HG02642 (cell line): ENCODE measurements at regions not wholly inside any gene's neighbourhood (a gene's known extent, or its start where the extent isn't known, plus 50 kb on each side); places are given as distances from the start of the nearest gene placed in this dataset.

Experiments used
- ATAC-seq: cut with Tn5 transposase; IDR thresholded peaks from one replicate; pipeline ENCODE4 v1.9.1; 2021; ENCODE audit warnings: mild to moderate bottlenecking; ENCODE audit not compliant: unreplicated experiment, poor library complexity

DNA sequence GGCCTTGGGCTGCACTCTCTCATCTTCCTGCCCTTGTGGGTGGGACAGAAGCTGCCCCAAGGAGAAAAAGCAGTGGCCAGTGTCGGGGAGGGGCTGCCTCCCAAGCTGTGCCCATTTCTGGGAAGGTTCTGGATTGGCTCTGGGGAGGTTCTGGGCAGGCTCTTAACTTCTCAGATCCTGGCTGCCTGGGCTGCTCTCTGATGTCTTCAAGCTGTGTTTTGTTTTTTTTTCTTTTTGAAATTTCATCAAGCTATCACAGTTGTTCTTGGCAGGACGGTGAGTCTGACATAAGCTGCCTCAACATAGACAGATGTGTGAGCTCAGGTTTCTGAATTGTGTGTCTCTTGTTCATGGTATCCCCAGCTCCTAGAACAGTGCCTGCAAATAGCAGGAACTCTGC lies 1032.0 kb downstream of the BRD1 start:
- no peak for ATAC-seq

DNA sequence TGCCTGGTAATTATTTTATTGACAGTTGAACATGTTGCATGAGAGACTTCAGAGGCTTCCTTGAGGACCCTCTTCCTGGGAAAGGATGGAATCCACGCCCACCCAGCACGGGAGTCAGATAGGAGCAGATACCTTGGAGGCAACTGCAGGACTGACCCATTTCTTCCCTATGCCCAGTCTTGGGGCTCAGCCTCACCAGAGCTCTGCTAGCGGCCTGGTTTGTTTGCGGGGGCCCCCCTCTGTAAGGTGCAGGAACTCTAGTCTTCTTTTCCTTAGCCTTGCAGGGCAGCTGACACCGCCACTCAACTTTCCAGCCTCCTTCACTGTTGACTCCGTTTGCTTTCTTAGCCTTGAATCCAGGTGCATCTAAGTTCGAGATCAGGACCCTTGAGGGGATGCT lies 1032.8 kb downstream of the BRD1 start:
- ATAC-seq: no peak

DNA sequence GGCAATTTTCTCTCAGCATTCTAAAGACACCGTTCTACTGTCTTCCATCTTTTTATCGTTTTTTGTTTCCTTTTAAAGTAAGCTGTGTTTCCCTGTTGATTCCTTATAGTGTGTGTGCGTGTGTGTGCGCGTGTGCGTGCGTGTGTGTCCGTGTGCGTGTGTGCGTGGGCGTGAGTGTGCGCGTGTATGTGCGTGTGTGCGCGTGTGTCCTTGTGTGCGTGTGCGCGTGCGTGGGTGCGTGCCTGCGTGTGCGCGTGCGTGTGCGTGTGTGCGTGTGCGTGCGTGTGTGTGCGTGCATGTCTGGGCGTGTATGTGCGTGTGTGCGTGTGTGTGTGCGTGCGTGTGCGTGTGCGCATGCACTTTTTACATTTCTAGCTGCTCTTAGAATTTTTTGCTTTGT lies 1033.7 kb downstream of the BRD1 start:
- no peak for ATAC-seq

DNA sequence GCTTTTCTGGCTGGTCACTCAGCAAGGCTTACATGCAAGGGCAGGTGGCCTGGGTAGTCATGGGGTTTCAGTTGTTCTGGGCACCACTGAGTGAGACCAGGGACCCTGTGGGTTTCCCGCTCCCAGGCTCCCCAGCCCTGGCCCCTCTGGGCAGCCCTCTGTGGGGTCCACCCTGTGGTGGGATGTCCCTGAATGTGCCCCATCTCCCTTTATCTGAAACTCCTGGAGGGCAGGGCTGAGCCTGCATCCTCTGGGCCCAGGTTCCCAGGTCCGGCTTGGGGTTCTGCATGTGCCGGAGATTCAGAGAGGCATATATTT lies 1041.0 kb downstream of the BRD1 start:
- ATAC-seq: no peak

DNA sequence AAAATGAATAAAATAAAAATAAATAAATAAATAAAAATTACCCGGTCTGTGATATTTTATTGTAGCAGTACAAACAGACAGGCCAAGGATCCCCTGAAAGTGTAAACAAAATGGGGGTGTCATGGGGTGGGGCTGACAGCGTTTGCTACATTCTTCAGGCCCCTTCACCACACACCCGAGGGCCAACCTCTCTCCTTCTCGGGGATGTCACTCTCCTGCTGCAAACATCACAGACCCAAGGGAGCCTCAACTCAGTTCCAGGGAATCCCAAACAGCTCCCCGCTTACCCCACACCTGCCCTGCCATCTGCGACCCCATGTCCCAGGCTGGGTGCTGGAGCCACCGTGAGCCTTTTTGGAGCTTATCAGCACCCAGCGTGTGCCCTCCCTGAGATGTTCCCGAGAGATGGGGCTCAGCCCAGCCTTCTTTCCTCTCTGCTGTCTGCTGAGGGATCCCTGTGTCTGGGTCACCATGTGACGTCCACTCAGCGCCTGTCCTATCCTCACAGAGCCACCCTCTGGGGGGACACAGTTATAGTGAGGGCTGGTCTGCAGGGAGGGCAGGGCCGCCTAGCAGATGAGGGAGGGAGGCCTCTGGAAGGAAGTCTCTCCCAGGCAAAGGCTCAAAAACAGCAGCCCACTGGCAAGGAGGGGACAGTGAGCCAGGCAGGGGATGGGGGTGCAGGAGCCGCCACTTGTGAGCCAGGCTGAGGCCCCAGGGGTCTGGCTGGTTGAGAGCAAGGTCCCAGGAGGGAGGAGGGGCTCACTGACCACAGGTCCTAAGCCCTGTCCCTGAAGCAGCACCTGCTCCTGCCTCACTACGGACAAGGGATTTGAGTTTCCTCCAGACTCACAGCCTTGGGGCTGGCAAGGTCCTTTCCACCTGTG lies 1041.6 kb downstream of the BRD1 start:
- ATAC-seq: no peak

DNA sequence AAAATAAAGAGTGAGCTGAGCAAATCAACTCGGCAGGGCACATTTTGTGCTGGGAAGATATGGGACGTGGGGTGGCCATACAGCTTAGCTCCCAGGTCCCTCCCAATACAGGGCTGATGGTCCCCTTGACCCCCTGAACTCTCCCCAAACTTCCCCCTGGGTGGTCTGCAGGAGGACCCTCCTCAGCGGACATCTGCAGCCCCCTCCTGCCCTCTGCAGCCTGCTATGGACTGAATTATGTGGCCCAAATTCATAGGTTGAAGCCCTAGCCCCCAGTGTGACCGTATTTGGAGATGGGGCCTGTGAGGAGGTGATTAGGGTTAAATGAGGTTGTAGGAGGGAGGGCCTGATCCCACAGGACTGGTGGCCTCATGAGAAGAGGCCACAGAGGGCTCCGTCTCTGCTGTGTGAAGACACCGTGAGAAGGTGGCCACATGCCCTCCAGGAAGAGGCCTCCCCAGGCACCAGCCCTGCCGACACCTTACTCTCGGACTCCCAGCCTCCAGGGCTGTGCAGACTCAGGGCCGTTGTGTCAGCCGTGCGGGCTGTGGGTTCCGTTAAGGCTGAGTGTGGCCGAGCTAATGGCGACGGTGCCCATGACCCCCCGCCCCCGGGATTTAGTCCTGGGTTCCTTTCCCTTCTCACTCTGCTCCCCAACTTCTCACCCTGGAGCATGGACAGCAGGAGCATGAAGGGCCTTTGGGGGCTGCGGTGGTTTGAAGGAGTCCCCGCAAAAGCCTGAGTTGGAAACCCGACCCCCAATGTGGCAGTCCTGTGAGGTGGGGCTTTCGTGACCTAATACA lies 1042.8 kb downstream of the BRD1 start:
- ATAC-seq: no peak

DNA sequence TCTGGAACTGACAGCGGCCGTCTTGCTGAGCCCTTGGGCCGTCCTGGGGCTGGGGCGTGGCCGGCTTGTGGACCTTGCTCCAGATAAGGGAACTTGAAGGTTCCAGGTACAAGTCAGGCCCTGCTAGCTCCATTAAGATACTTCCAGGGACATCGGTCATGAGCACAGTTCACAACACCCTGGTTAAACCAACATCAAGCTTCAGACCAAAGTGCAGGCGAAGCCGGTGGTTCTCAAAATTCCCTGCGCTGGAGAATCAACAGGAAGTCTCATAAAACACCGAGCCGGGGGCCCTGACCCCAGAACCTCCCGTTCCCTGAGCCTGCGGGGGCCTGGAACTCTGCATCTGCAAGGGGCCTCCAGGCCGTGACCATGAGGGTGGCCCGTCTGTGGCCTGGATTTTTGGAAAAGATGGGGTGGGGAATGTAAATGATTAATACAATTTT lies 1043.8 kb downstream of the BRD1 start:
- no peak for ATAC-seq

DNA sequence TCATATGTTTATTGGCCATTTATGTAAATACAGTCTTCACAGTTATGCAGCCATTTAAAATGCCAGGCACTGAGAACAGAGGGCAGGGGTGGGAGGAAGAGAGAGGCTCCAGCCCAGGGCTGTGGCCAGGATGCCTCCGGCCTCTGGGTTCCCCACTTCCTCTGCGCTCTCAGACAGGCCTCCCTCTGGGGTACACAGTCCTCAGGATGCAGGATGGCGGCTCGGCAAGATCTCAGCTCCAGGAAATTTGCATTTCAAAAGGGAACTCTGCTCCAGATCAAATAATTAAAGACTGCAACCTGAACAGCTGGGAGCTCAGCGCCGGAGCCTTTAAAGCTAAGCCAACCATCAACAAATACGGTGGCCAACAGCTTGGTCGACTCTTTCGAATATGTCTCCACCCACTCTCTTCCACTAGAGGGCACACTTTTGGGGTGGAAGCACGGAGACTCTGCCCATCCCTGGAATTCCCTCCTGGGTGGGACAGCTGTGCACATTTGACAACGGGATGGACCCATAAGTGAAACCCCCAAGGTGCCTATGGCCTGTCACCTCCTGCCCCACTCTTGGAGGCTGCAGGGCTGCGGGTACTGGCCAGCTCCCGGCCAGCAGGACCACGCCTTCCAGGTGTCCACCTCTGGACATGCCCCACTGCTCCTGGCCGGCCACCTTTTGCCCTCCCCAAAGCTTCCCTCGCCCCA lies 1044.7 kb downstream of the BRD1 start:
- ATAC-seq: no peak

DNA sequence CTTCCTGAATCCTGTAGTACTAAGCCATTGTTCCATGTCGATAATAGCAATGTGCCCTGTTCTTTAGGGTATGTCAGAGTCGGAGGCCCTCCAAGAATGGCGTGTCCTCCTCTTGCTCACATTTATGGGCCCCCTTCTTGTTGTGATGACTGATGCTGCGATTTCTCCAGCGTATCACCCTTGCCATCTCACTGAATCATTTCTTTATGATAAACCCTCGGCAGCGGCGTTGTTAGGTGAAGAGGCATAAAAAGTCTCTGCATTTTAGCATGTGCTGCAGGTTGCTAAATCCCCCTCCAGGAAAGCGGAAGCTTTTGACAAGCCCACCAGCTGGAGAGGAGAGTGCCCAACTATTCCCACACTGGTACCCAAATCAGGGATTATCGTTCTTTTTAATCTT lies 1045.3 kb downstream of the BRD1 start:
- no peak for ATAC-seq

DNA sequence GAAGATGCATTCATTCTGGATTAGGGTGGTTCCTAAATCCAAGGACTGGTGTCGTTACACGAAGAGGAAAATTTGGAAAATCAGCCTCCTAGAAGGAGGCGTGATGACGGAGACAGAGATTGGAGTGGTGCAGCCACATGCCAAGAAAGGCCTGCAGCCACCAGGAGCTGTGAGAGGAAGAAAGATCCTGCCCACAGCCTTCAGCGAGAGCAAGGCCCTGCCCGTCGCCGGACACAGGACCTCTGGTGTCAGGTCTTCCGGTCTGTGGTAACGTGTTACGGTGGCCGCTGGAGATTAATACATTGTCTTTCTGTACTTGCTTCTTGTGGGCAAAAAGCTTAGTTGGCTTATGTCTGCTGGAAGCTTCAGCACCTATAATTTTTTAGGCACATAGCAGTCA lies 1045.8 kb downstream of the BRD1 start:
- no peak for ATAC-seq

DNA sequence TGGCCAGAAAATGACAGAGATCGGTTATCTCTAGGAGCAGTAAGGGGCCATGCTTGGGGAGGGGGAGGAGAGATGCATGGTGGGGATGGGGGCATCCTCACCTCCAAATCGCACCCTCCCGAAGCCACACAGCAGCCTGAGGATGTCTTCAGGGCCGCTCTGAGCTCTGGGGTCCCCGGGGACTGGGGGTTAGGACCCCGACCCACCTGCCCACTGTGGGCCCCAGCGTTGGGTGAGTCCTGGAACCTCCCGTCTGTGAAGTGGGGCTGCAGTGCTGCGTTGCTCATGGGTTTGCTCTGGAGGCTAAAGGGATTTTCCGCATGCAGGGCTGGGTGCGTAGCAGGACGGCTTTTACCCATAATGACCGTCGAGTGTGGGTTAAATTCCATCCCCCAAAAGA lies 1046.3 kb downstream of the BRD1 start:
- no peak for ATAC-seq

DNA sequence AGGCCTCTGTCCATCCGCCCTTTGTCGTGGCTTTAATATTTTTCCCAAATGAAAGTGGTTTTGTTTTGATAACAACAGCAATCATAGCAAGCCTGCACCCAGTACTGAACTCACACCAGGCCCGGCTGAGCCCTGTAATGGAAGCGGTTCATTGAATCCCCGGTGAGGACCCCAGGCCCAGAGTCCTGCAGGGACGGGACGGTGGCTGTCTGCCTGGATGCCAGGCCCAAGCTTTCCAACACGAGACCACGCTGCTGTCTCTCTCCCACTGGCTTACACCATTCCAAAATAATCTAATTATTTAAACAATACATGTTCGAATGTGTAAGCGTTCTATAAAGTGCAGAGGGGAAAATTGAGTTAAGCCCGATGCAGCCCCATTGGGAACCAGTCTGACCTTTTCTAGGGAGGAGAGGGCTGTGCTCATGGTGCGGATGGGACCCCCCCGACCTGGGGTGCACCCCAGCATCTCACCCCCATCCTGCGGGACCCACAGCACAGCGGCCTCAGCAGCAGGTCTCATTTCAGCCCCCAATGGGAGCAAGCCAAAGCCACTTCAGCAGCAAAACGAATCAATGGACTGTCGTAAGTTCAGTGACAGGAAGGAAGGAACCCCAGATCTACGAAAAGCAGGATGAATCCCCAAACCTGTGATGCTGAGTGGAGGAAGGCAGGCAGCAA lies 1046.9 kb downstream of the BRD1 start:
- no peak for ATAC-seq

DNA sequence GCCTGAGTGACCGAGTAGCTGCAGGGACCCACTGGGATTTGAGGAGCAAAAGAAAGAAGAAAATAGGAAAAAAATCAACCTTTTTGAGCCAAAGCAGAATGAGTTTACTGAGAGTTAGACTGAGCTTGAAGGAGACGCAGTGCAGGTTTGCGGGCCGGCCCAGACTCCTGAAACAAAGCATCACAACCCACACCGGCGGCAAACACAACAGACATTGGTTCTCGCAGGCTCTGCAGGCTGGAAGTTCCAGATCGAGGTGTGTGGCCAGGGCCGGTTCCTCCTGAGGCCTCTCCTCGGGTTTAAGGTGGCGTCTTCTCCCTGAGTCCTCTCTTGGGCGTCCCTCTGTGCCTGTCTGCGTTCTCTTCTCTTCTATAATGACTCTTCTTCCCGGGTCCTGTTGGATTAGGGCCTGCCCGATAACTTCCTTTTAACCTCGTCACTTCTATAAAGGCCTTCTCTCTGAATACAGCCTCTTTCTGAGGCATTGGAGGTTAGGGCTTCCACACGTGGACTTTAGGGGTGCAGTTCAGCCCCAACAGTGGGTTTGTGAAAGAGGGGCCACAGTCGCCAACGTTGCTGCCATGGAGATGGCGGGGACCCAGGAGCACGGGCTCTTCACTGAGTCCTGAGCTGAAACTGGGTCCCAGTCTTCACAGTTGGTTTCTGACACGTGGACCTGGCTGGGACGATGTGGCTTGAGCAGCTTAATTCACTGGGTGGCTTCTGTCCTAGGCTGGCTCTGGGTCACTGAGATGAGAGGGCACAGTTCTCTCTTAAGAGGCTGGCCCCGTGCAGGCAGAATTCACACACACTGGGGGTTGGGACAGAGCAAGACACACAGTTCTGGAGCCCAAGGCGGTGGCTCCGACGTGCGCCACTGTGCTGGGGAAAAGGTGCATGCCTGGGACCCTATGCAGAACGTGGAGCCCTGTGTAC lies 1047.7 kb downstream of the BRD1 start:
- no peak for ATAC-seq

DNA sequence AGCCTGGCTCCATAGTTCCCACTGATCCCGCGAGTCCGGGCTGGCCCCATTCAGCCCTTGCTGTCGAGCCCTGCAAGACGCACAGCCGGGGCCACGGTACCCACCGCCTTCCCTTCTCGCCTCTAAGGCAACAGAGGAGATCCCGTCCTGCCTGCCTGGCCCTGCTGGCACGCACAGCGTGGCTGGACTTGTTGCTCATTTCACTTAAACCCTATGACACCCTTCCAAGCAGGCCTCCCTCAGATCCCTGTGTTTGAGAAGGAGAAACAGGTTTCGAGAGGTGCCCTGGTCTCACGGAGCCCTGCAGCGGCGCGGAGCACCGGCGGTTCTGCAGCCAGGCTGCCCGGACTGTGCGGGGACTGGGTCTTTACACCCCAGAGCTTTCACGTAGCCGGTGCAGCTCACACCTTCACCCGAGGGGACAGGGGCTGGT lies 1048.4 kb downstream of the BRD1 start:
- no peak for ATAC-seq

DNA sequence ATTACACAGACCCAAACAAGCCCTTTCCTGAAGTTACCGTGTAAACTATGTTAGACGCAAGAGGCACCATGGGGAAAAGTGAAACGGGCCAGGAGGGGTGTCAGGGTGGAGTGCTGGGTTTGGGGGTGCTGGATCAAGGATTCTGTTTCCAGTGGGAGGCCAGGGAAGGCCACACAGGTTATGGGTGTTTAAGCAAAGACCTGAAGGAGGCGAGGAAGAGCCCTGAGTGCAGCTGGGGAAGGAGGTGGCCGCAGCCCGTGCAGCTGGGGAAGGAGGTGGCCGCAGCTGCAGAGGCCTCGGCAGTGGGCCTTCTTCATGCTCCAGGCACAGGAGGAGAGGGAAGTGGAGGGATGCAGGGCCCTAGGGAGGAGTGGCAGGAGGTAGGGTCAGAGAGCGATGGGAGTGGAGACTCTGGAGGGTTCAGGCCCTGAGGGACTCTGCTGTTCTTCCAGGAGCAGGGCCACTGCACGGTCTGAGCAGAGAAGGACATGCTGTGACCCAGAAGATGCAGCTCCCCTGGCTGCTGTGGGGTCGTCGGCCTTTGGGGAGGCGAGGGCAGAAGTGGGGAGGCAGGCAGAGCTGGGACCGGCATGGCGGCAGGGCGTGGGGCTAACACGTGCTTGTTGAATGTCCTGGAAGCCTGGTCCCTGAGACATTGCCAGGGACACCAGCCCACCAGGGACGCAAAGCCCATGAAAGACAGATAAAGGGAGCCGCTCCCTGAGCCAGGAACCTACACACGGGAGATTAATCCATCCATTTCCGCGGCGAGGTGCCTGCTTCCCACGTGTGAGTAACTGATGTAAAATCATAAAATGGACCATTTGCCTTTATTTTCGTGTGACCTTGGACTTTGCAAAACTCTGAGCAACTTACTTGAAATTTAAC lies 1049.1 kb downstream of the BRD1 start:
- ATAC-seq: no peak

DNA sequence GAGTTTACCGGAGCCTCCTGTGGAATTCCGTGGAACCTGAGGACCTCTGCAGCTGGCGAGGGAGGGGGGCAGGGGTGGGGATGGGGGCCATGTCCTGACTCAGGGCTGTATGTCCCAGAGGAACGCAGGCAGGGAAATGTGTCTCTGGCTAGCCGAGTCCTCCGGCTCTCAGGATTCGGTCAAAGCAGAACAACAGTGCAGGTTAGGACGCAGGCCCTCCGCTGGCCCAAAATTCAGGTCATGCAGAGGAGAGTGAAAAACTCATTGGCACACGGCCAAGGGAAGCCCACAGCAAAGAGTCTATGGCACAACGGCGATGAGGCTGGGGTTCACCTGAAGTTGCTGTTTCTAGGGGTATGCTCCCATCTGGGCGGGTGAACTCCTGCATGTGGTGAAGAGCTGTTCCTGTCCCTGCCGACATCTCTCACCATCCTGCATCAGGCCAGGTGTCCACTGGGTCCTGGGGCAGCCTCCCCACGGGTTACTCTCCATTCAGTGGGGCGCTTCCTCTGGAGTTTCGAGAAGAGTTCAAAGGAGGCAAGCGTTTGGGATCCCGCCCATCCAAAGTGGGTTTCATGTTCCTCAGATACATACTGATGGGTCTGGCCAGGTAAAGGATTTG lies 1055.3 kb downstream of the BRD1 start:
- ATAC-seq: no peak

DNA sequence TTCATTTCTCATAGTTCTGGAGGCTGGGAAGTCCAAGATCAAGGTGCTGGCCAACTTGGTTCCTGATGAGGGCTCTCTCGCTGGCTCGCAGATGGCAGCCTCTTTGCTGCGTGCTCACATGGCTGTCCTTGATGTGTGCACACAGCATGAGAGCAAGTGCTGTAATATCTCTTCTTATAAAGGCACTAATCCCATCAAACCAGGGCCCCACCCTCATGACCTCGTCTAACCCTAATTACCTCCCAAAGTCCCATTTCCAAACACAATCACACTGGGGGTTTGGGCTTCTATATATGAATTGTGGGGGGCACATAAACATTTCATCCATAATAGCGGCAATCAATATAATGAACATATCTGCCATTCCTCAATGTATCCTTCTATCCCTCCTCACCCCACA lies 1062.1 kb downstream of the BRD1 start:
- no peak for ATAC-seq

DNA sequence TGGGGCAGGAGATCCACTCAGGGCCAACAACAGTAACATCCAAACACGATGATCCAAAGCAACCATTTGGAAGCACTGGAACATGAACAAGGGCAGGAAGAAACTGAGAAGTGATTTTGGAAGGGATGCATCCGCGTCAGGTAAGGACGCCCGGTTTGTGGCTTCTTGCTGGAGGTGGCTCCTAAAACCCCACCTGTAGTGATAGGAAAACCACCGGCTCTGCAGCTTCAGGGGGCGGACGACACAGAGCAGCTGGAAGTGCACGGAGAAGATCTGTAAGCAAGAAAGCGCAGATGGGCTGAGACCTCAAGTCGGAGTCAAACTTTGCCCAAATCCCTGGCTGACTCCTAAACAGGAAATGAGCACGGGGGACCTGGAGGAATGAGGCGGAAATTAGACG lies 1066.1 kb downstream of the BRD1 start:
- ATAC-seq: no peak
